Hepatocyte (in vitro differentiated cells): ENCODE measurements at regions not wholly inside any gene's neighbourhood (a gene's known extent, or its start where the extent isn't known, plus 50 kb on each side); places are given as distances from the start of the nearest gene placed in this dataset.

Experiments
- EZH2 ChIP-seq: fragments of 200-600 bp; sonication (generic); IDR thresholded peaks from 2 replicates; pipeline ENCODE4 v1.6.1; 2016; ENCODE audit warnings: antibody characterized with exemption, mild to moderate bottlenecking, borderline replicate concordance
- EZH2phosphoT487 ChIP-seq: fragments of 200-600 bp; sonication (generic); IDR thresholded peaks from one replicate; pipeline ENCODE4 v1.6.1; 2018; ENCODE audit warnings: antibody characterized with exemption, mild to moderate bottlenecking, low read depth, moderate library complexity; ENCODE audit not compliant: unreplicated experiment, severe bottlenecking
- TF ChIP-seq, protein P1 (sequence below): fragments of 200-600 bp; sonication (generic); IDR thresholded peaks from 2 replicates; pipeline ENCODE4 v1.5.1; 2016; ENCODE audit warnings: antibody characterized with exemption, mild to moderate bottlenecking; ENCODE audit not compliant: poor library complexity

DNA sequence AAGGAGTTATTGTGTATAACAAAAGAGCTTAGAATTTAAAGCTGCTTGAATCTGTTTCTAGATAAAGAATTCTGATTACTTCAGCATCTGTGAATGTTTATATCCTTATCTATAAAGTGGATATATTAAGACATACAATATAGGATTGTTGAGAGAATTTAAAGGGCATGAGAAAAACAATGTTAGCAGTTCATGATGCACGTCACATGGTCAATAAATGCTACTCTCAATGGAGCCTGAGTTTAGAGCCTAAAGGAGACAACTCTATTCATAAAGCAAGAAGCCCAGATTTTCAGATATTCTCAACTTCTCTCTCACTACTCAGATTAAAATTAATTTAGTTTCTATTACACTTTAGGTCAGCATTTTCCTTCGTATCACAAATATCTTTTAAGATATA, 666.7 kb upstream of the CDH18 start:
- TF ChIP-seq, protein P1, sequence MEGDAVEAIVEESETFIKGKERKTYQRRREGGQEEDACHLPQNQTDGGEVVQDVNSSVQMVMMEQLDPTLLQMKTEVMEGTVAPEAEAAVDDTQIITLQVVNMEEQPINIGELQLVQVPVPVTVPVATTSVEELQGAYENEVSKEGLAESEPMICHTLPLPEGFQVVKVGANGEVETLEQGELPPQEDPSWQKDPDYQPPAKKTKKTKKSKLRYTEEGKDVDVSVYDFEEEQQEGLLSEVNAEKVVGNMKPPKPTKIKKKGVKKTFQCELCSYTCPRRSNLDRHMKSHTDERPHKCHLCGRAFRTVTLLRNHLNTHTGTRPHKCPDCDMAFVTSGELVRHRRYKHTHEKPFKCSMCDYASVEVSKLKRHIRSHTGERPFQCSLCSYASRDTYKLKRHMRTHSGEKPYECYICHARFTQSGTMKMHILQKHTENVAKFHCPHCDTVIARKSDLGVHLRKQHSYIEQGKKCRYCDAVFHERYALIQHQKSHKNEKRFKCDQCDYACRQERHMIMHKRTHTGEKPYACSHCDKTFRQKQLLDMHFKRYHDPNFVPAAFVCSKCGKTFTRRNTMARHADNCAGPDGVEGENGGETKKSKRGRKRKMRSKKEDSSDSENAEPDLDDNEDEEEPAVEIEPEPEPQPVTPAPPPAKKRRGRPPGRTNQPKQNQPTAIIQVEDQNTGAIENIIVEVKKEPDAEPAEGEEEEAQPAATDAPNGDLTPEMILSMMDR = no peak
- TF ChIP-seq EZH2 = no peak
- TF ChIP-seq EZH2phosphoT487 = no peak
